Brain microvascular endothelial cell (primary cell): ENCODE measurements at regions not wholly inside any gene's neighbourhood (a gene's known extent, or its start where the extent isn't known, plus 50 kb on each side); places are given as distances from the start of the nearest gene placed in this dataset.
"Not testable (repeated sequence)": the region's sequence is repeated elsewhere in the genome, so short reads cannot be mapped to it uniquely, and the experiment has no call there.

Experiments used
- DNase-seq: peaks from one replicate; pipeline ENCODE4 v3.0.0-alpha.2; 2020
- H3K27ac ChIP-seq: fragments of 250-450 bp; sonication (Bioruptor Pico); 2 replicates; pipeline ENCODE4 v1.5.1; 2020; ENCODE audit warnings: mild to moderate bottlenecking, moderate library complexity
- H3K27me3 ChIP-seq: fragments of 250-450 bp; sonication (Bioruptor Pico); replicated peaks from 2 replicates; pipeline ENCODE4 v1.5.1; 2020; ENCODE audit warnings: mild to moderate bottlenecking
- H3K36me3 ChIP-seq: fragments of 250-450 bp; sonication (Bioruptor Pico); replicated peaks from 2 replicates; pipeline ENCODE4 v1.5.1; 2020; ENCODE audit warnings: mild to moderate bottlenecking
- H3K4me3 ChIP-seq: 2 replicates; pipeline ENCODE4 v1.5.1; 2011; ENCODE audit warnings: low read depth, mild to moderate bottlenecking, control low read depth, low read length, moderate library complexity
- in situ Hi-C: cut with HindIII; loops from 2 replicates; pipeline ENCODE4 v1.10.0; 2017; ENCODE audit warnings: low sequenced_read_pairs, low pct_ligation_motif_present
- TF ChIP-seq, protein P1 (sequence below): IDR thresholded peaks from 2 replicates; pipeline ENCODE4 v1.5.1; 2011; ENCODE audit warnings: low read depth, mild to moderate bottlenecking, moderate library complexity, low read length, control low read depth, inconsistent platforms; ENCODE audit errors: missing control alignments

DNA sequence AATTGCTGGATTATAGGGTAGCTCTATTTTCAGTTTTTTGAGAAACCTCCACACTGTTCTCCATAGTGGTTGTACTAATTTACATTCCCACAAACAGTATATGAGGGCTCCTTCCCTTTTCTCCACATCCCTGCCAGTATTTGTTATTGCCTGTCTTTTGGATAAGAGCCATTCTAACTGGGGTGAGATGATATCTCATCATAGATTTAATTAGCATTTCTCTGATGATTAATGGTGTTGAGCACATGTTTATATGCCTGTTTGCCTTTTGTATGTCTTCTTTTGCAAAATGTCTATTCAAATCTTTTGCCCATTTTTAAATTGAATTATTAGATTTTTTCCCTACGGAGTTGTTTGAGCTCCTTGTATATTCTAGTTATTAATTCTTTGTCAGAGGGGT, 385.3 kb downstream of the CCER1 start:
- Histone ChIP-seq H3K36me3 (no peaks in the 10 kb centered on the region), H3K27me3 (no peaks in the 10 kb centered on the region), H3K27ac (no peak overlapping the region), H3K4me3 (no peak overlapping the region)
- DNase-seq, result no peak
- TF ChIP-seq, protein P1, sequence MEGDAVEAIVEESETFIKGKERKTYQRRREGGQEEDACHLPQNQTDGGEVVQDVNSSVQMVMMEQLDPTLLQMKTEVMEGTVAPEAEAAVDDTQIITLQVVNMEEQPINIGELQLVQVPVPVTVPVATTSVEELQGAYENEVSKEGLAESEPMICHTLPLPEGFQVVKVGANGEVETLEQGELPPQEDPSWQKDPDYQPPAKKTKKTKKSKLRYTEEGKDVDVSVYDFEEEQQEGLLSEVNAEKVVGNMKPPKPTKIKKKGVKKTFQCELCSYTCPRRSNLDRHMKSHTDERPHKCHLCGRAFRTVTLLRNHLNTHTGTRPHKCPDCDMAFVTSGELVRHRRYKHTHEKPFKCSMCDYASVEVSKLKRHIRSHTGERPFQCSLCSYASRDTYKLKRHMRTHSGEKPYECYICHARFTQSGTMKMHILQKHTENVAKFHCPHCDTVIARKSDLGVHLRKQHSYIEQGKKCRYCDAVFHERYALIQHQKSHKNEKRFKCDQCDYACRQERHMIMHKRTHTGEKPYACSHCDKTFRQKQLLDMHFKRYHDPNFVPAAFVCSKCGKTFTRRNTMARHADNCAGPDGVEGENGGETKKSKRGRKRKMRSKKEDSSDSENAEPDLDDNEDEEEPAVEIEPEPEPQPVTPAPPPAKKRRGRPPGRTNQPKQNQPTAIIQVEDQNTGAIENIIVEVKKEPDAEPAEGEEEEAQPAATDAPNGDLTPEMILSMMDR, result no peak
- in situ Hi-C loops, result no loop called here

GRCh38 chr12:90562671-90563070, 392.3 kb downstream of the CCER1 start:
- H3K27me3 ChIP-seq, result no peaks in the 10 kb centered on the region
- no peak overlapping the region for H3K4me3 ChIP-seq
- H3K27ac ChIP-seq, result no peak overlapping the region
- TF ChIP-seq, protein P1, result no peak
- no peaks in the 10 kb centered on the region for H3K36me3 ChIP-seq
- DNase-seq, result no peak
- in situ Hi-C loops, result no loop called here

GRCh38 chr12:90548595-90548994, 406.4 kb downstream of the CCER1 start:
- H3K36me3 ChIP-seq, result no peaks in the 10 kb centered on the region
- DNase-seq, result no peak
- TF ChIP-seq, protein P1, result no peak
- no peak overlapping the region for H3K27ac ChIP-seq
- in situ Hi-C loops, result no loop called here
- no peaks in the 10 kb centered on the region for H3K27me3 ChIP-seq
- H3K4me3 ChIP-seq, result no peak overlapping the region

GRCh38 chr12:90546511-90546910, 408.5 kb downstream of the CCER1 start:
- Histone ChIP-seq H3K27ac (no peak overlapping the region), H3K4me3 (no peak overlapping the region), H3K27me3 (no peaks in the 10 kb centered on the region), H3K36me3 (no peaks in the 10 kb centered on the region)
- TF ChIP-seq, protein P1, result no peak
- DNase-seq, result no peak
- in situ Hi-C loops, result no loop called here

- Histone ChIP-seq H3K27ac (no peak overlapping the region), H3K36me3 (no peaks in the 10 kb centered on the region), H3K4me3 (no peak overlapping the region), H3K27me3 (no peaks in the 10 kb centered on the region)
- peak; percentile 1 for DNase-seq
- TF ChIP-seq, protein P1, result no peak
- in situ Hi-C loops, result no loop called here
These were observed 411.1 kb downstream of the CCER1 start for GRCh38 chr12:90543841-90544240.

DNA sequence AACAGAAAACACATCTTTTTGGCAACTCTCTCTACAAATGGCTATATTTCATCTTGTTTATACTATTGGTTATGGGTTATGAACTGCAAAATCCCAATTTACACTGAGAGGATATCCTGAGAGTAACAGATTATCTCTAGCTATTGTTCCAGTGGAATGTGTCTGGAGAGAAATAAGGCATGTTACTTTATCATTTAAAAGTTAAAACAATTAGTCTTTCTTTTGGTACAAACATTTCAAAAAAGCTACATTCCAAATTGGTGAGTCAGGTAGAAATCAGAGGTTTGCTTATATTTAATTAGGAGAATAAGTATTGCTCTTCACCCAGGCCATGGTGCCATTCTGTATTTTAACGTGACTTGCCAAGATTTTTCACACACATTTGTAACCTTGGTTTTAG, 411.6 kb downstream of the CCER1 start:
- H3K4me3 ChIP-seq, result no peak overlapping the region
- no peak overlapping the region for H3K27ac ChIP-seq
- in situ Hi-C loops, result no loop called here
- TF ChIP-seq, protein P1, result no peak
- H3K36me3 ChIP-seq, result no peaks in the 10 kb centered on the region
- DNase-seq, result no peak
- H3K27me3 ChIP-seq, result no peaks in the 10 kb centered on the region

GRCh38 chr12:90542852-90543251, 412.1 kb downstream of the CCER1 start:
- H3K36me3 ChIP-seq, H3K27me3 ChIP-seq, H3K4me3 ChIP-seq, H3K27ac ChIP-seq, in situ Hi-C loops, DNase-seq: not testable (repeated sequence)

DNA sequence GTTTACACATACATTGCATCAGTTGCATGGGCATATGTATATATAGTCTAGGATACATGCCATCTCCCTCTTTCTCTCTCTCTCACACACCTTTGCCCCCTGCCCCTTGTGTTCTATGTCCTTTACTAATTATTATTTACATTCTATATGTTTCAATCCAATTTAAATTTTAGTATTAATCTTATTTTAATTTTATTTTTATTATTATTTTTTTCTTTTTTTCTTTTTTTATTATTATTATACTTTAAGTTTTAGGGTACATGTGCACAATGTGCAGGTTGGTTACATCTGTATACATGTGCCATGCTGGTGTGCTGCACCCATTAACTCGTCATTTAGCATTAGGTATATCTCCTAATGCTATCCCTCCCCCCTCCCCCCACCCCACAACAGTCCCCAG, 421.1 kb downstream of the CCER1 start:
- H3K36me3 ChIP-seq, in situ Hi-C loops, DNase-seq, H3K4me3 ChIP-seq, H3K27me3 ChIP-seq, H3K27ac ChIP-seq: not testable (repeated sequence)
